K562 (cell line): ENCODE measurements at regions not wholly inside any gene's neighbourhood (a gene's known extent, or its start where the extent isn't known, plus 50 kb on each side); places are given as distances from the start of the nearest gene placed in this dataset.

Source experiments
- ATAC-seq: fragments of 200-7000 bp; cut with Tn5 transposase; 3 replicates; pipeline ENCODE4 v1.9.1; 2020; ENCODE audit warnings: moderate library complexity
- BruUV-seq: library from RNA; stranded (reverse); fragments of 400-500 nt; replicated peaks from 2 replicates; lab custom pipeline; 2021; lab: Mats Ljungman, UMichigan
- CTCF ChIA-PET: fragments of 300-600 bp; formaldehyde crosslinking; extraction: SDS; loops from one replicate; lab custom pipeline; 2021; ENCODE audit warnings: low intra/inter-chr PET ratio; lab: Yijun Ruan, JAX
- POLR2A ChIA-PET: fragments of 300-600, 350-650 bp; sonication (Branson Sonifier 250); formaldehyde crosslinking; extraction: SDS; loops from one replicate; lab custom pipeline; 2021; ENCODE audit warnings: antibody characterized with exemption, inconsistent platforms; lab: Yijun Ruan, JAX
- DNase-seq, 4 experiments: peaks; one replicate each; pipeline versions ENCODE4 v3.0.0 to v3.0.0-alpha.2; 2011 to 2018; ENCODE audit warnings: low spot score in 3 of 4, mixed read lengths in 3 of 4; ENCODE audit errors: extremely low read depth in 1 of 4
- FAIRE-seq: peaks from 2 replicates; lab custom pipeline; 2011; peaks lifted over from hg19 to GRCh38; lab: Jason Lieb, UNC
- H2AFZ ChIP-seq: 2 replicates; pipeline ENCODE4 v1.6.0; 2011; ENCODE audit warnings: low read depth, low read length, control low read depth, inconsistent platforms
- H3K27ac ChIP-seq: fragments of 200-600 bp; 3 replicates; pipeline ENCODE4 v1.8.0; 2011; ENCODE audit warnings: low read depth, mild to moderate bottlenecking, control low read depth, inconsistent platforms, low read length, moderate library complexity, mixed read lengths; ENCODE audit errors: extremely low read depth
- H3K27me3 ChIP-seq, 2 experiments: fragments of 300-600 bp in 1 of 2; 2 replicates in 1 of 2; 3 replicates in 1 of 2; pipeline versions ENCODE4 v1.6.0 to v1.8.0; 2011; ENCODE audit warnings: inconsistent platforms in 2 of 2, low read length in 2 of 2, mild to moderate bottlenecking in 1 of 2, mixed read lengths in 1 of 2, moderate library complexity in 1 of 2; ENCODE audit not compliant: control insufficient read depth in 2 of 2, insufficient read depth in 2 of 2
- H3K36me3 ChIP-seq: fragments of 300-600 bp; 3 replicates; pipeline ENCODE4 v1.8.0; 2011; ENCODE audit warnings: mild to moderate bottlenecking, low read length, inconsistent platforms; ENCODE audit not compliant: control insufficient read depth, insufficient read depth
- H3K4me1 ChIP-seq, 2 experiments: fragments of 200-600 bp in 1 of 2; replicated peaks in 1 of 2; 2 replicates in 1 of 2; 3 replicates in 1 of 2; pipeline versions ENCODE4 v1.5.1 to v1.8.0; 2011; ENCODE audit warnings: inconsistent platforms in 2 of 2, low read length in 2 of 2, mild to moderate bottlenecking in 1 of 2, mixed read lengths in 1 of 2, moderate library complexity in 1 of 2; ENCODE audit not compliant: control insufficient read depth in 2 of 2, insufficient read depth in 2 of 2
- H3K4me2 ChIP-seq: 2 replicates; pipeline ENCODE4 v1.6.1; 2011; ENCODE audit warnings: low read length, control low read depth, inconsistent platforms, mixed read lengths; ENCODE audit not compliant: insufficient read depth
- H3K4me3 ChIP-seq: fragments of 200-600 bp; sonication (generic), shearing (Covaris generic); 2 replicates; pipeline ENCODE4 v1.5.1; 2016; ENCODE audit warnings: control low read depth, inconsistent platforms
- H3K79me2 ChIP-seq: fragments of 200-600 bp; 3 replicates; pipeline ENCODE4 v1.8.0; 2011; ENCODE audit warnings: low read length, inconsistent platforms; ENCODE audit not compliant: control insufficient read depth, insufficient read depth
- H3K9ac ChIP-seq, 2 experiments: 2 replicates each; pipeline versions ENCODE4 v1.6.0 to v1.6.1; 2011; ENCODE audit warnings: low read depth in 2 of 2, low read length in 2 of 2, control low read depth in 1 of 2, inconsistent platforms in 1 of 2, mild to moderate bottlenecking in 1 of 2, mixed read lengths in 1 of 2; ENCODE audit not compliant: insufficient read depth in 1 of 2
- H3K9me1 ChIP-seq: one replicate; pipeline ENCODE4 v1.6.0; 2011; ENCODE audit warnings: inconsistent platforms, mild to moderate bottlenecking, low read length, moderate library complexity; ENCODE audit not compliant: control insufficient read depth, insufficient read depth
- H3K9me3 ChIP-seq: replicated peaks from 2 replicates; pipeline ENCODE4 v1.5.1; 2011; ENCODE audit warnings: low read depth, low read length, inconsistent platforms; ENCODE audit not compliant: control insufficient read depth, insufficient read depth
- H4K20me1 ChIP-seq: replicated peaks from 2 replicates; pipeline ENCODE4 v1.6.1; 2011; ENCODE audit warnings: low read length, inconsistent platforms, mixed read lengths; ENCODE audit not compliant: control insufficient read depth, insufficient read depth
- CREM ChIP-seq: IDR thresholded peaks from 2 replicates; pipeline ENCODE4 v1.6.1; 2014; ENCODE audit warnings: antibody characterized with exemption, low read depth
- ZBTB11 ChIP-seq, 3 experiments: fragments of 200-800 bp in 1 of 3; fragments of 250-450 bp in 1 of 3; fragments of 450-650 bp in 1 of 3; sonication (Bioruptor Pico) in 1 of 3; sonication (Bioruptor generic) in 1 of 3; formaldehyde crosslinking in 1 of 3; IDR thresholded peaks; 2 replicates each; pipeline versions ENCODE4 v1.6.1 to v1.8.0; 2016 to 2022; ENCODE audit warnings: mild to moderate bottlenecking in 2 of 3, missing genetic modification characterization in 2 of 3, missing compliant biosample characterization in 1 of 3, moderate library complexity in 1 of 3
- ZFP91 ChIP-seq: sonication (generic); formaldehyde crosslinking; IDR thresholded peaks from 2 replicates; pipeline ENCODE4 v1.8.0; 2022; ENCODE audit warnings: mild to moderate bottlenecking, missing genetic modification reagents
- WGBS: fragments of 100-300 bp; shearing (Covaris generic); methylation state at CpG from one replicate; pipeline ENCODE4 v1.1.6; 2016; ENCODE audit warnings: low coverage, mixed read lengths; ENCODE audit not compliant: insufficient coverage; ENCODE audit errors: missing lambda C conversion rate; 5-methylcytosine and 5-hydroxymethylcytosine counted together
- in situ Hi-C: fragments of 300-500 bp; cut with MboI; formaldehyde crosslinking; loops from 4 replicates; pipeline ENCODE4 v1.15.0; 2018; ENCODE audit warnings: inconsistent platforms, mixed read lengths
- intact Hi-C: fragments of 100-400 bp; cut with micrococcal nuclease; formaldehyde crosslinking; loops from 2 replicates; pipeline ENCODE4 v1.14.2; 2022
- TF ChIP-seq, protein P1 (sequence below): IDR thresholded peaks from 3 replicates; pipeline ENCODE4 v1.6.1; 2011; ENCODE audit warnings: borderline replicate concordance, mild to moderate bottlenecking, moderate library complexity; ENCODE audit not compliant: insufficient read length; ENCODE audit errors: extremely low read depth

DNA sequence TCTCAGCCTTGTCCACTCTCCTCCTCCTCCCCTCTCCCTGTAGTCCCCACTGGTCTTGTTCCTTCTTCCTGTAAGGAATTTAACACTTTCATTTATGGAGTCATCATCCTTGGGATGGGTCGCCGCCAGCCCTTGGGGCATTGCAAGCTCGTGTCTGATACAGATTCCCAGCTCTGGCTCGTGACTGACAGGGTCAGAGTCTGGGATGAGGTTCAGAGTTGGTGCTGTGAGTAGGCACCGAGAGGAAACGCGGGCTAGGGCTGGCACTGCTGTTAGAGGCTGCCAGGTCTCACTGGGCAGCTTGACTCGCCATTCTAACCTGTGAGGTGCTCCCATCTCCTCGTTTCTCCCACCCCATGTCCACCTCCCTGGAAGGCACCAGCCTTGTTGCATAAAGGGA lies 407.0 kb downstream of the SOX9 start:
- CTCF ChIA-PET, result no interaction called here
- TF ChIP-seq ZBTB11 (CRISPR knock-in tag; IDR thresholded peaks at IDR 0.05), result no peak
- TF ChIP-seq CREM, result no peak
- TF ChIP-seq, protein P1, sequence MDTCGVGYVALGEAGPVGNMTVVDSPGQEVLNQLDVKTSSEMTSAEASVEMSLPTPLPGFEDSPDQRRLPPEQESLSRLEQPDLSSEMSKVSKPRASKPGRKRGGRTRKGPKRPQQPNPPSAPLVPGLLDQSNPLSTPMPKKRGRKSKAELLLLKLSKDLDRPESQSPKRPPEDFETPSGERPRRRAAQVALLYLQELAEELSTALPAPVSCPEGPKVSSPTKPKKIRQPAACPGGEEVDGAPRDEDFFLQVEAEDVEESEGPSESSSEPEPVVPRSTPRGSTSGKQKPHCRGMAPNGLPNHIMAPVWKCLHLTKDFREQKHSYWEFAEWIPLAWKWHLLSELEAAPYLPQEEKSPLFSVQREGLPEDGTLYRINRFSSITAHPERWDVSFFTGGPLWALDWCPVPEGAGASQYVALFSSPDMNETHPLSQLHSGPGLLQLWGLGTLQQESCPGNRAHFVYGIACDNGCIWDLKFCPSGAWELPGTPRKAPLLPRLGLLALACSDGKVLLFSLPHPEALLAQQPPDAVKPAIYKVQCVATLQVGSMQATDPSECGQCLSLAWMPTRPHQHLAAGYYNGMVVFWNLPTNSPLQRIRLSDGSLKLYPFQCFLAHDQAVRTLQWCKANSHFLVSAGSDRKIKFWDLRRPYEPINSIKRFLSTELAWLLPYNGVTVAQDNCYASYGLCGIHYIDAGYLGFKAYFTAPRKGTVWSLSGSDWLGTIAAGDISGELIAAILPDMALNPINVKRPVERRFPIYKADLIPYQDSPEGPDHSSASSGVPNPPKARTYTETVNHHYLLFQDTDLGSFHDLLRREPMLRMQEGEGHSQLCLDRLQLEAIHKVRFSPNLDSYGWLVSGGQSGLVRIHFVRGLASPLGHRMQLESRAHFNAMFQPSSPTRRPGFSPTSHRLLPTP, result no peak
- no peak for TF ChIP-seq ZFP91 (CRISPR knock-in tag)

More for the DNA sequence above, 407.0 kb downstream of the SOX9 start:
- ATAC-seq, result no peak
- Histone ChIP-seq H3K9me1 (no peaks in the 10 kb centered on the region), H3K79me2 (no peaks in the 10 kb centered on the region), H3K4me1 (no peaks in the 10 kb centered on the region), H3K9ac (no peak overlapping the region), H3K4me3 (no peak overlapping the region), H3K9me3 (no peaks in the 10 kb centered on the region), H3K4me2 (no peak overlapping the region), H4K20me1 (no peaks in the 10 kb centered on the region), H3K36me3 (no peaks in the 10 kb centered on the region), H3K27ac (no peak overlapping the region), H3K27me3 (no peaks in the 10 kb centered on the region), H2AFZ (no peak overlapping the region)
- DNase-seq, result no peak
- 0% methylated on average over 8 of the region's 9 CpGs for WGBS
- in situ Hi-C loops (no loop called here), intact Hi-C loops (no loop called here)
- BruUV-seq, result no TSS peak
- FAIRE-seq, result no peak
- POLR2A ChIA-PET, result interaction anchor here (0.7 kb wide), 1 partner anchor 747 kb away, joined by 3 read pairs; no protein-coding TSS in a partner anchor
